ENCODE measurements at regions not wholly inside any gene's neighbourhood (a gene's known extent, or its start where the extent isn't known, plus 50 kb on each side); places are given as distances from the start of the nearest gene placed in this dataset.

GRCh38 chr7:26563406-26563805, 271.7 kb downstream of the SNX10 start:
- DNase-seq (ENCODE audit: insufficient read length) = no peak
- TF ChIP-seq TAF1 (IDR thresholded peaks at IDR 0.05; ENCODE audit: borderline replicate concordance, low read depth, low read length) (no peak), POLR2A (IDR thresholded peaks at IDR 0.05; ENCODE audit: low read depth, low read length) (no peak), POLR2AphosphoS5 (IDR thresholded peaks at IDR 0.05; ENCODE audit: low read depth, low read length) (no peak)
- no peak for FAIRE-seq

DNA sequence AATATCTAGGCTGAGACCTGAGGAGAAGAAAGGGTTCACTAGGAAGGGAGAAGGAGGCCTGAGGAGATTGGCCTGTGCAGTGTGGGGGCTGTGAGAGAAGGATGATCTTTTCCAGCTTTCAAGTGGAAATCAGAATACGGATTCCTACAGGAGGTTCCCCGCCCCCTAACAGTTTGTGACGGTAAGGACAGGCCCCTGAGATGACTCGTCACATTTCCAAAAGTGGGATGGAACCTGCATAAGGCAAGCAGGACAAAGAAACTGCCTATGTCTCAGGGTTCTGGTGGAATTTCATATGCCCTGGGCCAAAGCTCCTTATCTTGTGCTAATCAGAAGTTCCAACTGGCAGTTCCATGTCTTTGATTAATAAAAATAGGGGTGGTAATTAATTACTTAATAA, 275.6 kb downstream of the SNX10 start:
- DNase-seq (ENCODE audit: insufficient read length) = no peak
- no peak for FAIRE-seq

DNA sequence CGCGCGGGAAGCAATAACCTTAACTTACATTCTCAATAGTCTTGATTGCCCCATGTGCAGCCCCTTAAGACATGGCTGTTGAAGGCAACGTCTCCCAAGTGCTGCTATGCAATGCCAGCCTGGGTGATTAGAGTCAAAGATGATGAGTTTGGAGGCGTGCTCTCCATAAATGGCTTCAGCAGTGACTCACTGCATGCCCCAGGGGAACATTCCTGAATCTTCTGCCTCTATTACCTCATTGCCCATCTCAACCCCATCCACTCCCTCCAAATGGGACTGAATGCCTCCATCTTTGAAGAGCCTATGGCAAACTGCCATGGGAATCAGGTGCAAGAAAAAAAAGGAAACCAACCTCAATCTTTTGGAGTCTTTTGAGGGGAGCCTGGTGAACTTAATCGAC, 282.8 kb downstream of the SNX10 start:
- TF ChIP-seq POLR2AphosphoS5 (IDR thresholded peaks at IDR 0.05; ENCODE audit: low read depth, low read length) (no peak), POLR2A (IDR thresholded peaks at IDR 0.05; ENCODE audit: low read depth, low read length) (no peak), TAF1 (IDR thresholded peaks at IDR 0.05; ENCODE audit: borderline replicate concordance, low read depth, low read length) (no peak)
- no peak for DNase-seq (ENCODE audit: insufficient read length)
- no peak for FAIRE-seq

More for the DNA sequence above, 275.6 kb downstream of the SNX10 start:
- no peak for TF ChIP-seq TAF1 (IDR thresholded peaks at IDR 0.05; ENCODE audit: borderline replicate concordance, low read depth, low read length)

- no peak for DNase-seq (ENCODE audit: insufficient read length)
Measured at GRCh38 chr7:26580064-26580591, 284.3 kb downstream of the SKAP2 start.

DNA sequence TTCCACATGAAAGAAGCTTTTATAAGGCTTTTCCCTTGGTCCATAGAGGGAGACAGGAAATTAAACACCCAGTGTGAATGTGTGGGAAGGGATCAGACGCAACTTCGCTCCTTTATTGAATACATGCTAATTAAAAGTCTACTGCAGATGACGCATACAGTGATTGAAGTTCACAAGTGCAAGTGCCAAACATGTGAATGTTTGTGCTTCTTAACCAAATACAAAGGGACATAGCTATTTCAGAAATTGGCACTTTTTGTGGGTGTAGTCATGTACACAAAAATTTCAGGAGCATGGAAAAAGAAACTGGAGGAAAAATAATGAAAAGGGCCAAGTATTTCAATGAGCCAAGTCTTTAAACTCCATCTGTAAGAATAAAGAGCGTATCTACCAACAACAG, 283.7 kb downstream of the SKAP2 start:
- FAIRE-seq (no peak), DNase-seq (ENCODE audit: insufficient read length) (no peak)

More at GRCh38 chr7:26580064-26580591, 284.3 kb downstream of the SKAP2 start:
- no peak for FAIRE-seq
- TF ChIP-seq TAF1 (IDR thresholded peaks at IDR 0.05; ENCODE audit: borderline replicate concordance, low read depth, low read length) = no peak

DNA sequence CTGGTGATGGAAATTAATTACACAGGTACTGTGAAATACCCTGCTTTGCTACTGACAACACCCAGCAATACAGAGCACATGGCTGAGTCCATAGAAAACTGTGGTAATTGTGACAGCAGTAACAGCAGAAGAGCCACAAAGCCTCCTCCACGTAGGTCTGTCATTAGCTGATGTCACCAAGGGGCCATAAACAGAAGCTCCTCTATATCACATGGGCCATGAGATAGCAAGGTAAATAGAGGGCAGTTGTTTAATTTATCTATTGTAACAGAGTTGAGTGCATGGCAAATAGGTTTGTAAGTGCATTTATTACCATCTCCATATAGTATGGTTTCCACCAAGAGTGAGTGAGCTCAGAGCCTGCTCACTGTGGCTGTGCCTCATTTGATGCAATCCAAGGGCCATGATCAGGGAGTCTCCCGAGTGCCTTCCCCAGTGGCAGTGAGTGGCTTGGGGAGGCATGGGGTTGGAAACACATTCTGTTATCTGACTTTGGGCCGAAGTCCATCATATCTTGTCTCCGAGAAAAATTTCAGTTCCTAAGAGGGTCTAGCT, 281.2 kb downstream of the SKAP2 start:
- FAIRE-seq (no peak), DNase-seq (ENCODE audit: insufficient read length) (no peak)
- TF ChIP-seq TAF1 (IDR thresholded peaks at IDR 0.05; ENCODE audit: borderline replicate concordance, low read depth, low read length) = no peak
- no peak for TF ChIP-seq POLR2AphosphoS5 (IDR thresholded peaks at IDR 0.05; ENCODE audit: low read depth, low read length)
- no peak for TF ChIP-seq POLR2A (IDR thresholded peaks at IDR 0.05; ENCODE audit: low read depth, low read length)

More for the DNA sequence above, 283.7 kb downstream of the SKAP2 start:
- TF ChIP-seq POLR2AphosphoS5 (IDR thresholded peaks at IDR 0.05; ENCODE audit: low read depth, low read length) (no peak), POLR2A (IDR thresholded peaks at IDR 0.05; ENCODE audit: low read depth, low read length) (no peak), TAF1 (IDR thresholded peaks at IDR 0.05; ENCODE audit: borderline replicate concordance, low read depth, low read length) (no peak)

DNA sequence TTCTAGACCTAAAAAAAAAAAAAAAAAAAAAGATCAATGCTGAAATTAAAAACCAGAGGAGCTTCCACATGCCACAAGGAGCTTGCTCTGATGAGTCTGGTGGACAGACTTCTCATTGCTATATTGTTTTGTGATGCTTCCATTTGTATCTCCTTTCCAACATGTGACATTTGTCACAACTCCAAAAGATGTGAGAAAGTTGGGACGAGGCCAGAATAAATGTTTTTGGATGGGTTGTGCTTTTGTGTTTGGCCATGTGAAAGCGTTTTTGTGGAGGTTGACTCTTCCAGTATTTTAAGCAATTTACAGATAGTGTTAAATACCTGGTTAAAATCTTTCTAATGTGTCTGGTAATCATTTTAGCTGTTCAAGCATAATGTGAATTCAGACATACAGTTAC, 280.1 kb downstream of the SKAP2 start:
- FAIRE-seq (no peak), DNase-seq (ENCODE audit: insufficient read length) (no peak)
- TF ChIP-seq TAF1 (IDR thresholded peaks at IDR 0.05; ENCODE audit: borderline replicate concordance, low read depth, low read length) (no peak), POLR2A (IDR thresholded peaks at IDR 0.05; ENCODE audit: low read depth, low read length) (no peak), POLR2AphosphoS5 (IDR thresholded peaks at IDR 0.05; ENCODE audit: low read depth, low read length) (no peak)

- DNase-seq (ENCODE audit: insufficient read length) (no peak), FAIRE-seq (no peak)
- TF ChIP-seq POLR2AphosphoS5 (IDR thresholded peaks at IDR 0.05; ENCODE audit: low read depth, low read length) = no peak
Measured at GRCh38 chr7:26584987-26585665, 279.3 kb downstream of the SKAP2 start.

DNA sequence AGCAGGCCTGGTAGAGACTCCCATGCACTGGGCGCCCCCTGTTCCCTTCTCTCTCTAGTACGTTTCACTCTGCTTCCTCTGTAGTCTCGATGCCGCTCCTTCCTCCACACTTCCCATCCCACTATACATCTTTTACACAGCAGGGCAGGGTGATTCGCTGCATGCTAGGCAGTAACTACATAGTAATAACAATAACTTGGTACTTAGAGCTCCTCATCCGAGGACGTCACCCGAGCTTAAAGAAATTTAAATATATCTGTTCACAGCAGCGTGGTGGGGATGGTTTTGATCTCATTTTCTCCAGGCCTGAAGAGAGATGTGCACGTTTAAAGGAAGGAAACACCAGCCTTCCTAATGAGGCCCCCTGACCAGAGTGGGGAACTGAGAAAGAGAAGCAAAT, 276.9 kb downstream of the SKAP2 start:
- TF ChIP-seq POLR2A (IDR thresholded peaks at IDR 0.05; ENCODE audit: low read depth, low read length) (no peak), POLR2AphosphoS5 (IDR thresholded peaks at IDR 0.05; ENCODE audit: low read depth, low read length) (no peak), TAF1 (IDR thresholded peaks at IDR 0.05; ENCODE audit: borderline replicate concordance, low read depth, low read length) (no peak)

GRCh38 chr7:26588511-26588910, 275.9 kb downstream of the SKAP2 start:
- FAIRE-seq (no peak), DNase-seq (ENCODE audit: insufficient read length) (no peak)
- TF ChIP-seq POLR2AphosphoS5 (IDR thresholded peaks at IDR 0.05; ENCODE audit: low read depth, low read length) = no peak
- no peak for TF ChIP-seq TAF1 (IDR thresholded peaks at IDR 0.05; ENCODE audit: borderline replicate concordance, low read depth, low read length)
- no peak for TF ChIP-seq POLR2A (IDR thresholded peaks at IDR 0.05; ENCODE audit: low read depth, low read length)

More for the DNA sequence above, 276.9 kb downstream of the SKAP2 start:
- FAIRE-seq (no peak), DNase-seq (ENCODE audit: insufficient read length) (no peak)

- TF ChIP-seq POLR2A (IDR thresholded peaks at IDR 0.05; ENCODE audit: low read depth, low read length) (no peak), TAF1 (IDR thresholded peaks at IDR 0.05; ENCODE audit: borderline replicate concordance, low read depth, low read length) (no peak), POLR2AphosphoS5 (IDR thresholded peaks at IDR 0.05; ENCODE audit: low read depth, low read length) (no peak)
- DNase-seq (ENCODE audit: insufficient read length) = no peak
- no peak for FAIRE-seq
Measured at GRCh38 chr7:26590709-26591108, 273.7 kb downstream of the SKAP2 start.

- FAIRE-seq = no peak
- TF ChIP-seq POLR2A (IDR thresholded peaks at IDR 0.05; ENCODE audit: low read depth, low read length) (no peak), POLR2AphosphoS5 (IDR thresholded peaks at IDR 0.05; ENCODE audit: low read depth, low read length) (no peak), TAF1 (IDR thresholded peaks at IDR 0.05; ENCODE audit: borderline replicate concordance, low read depth, low read length) (no peak)
- no peak for DNase-seq (ENCODE audit: insufficient read length)
Measured at GRCh38 chr7:26592011-26592410, 272.4 kb downstream of the SKAP2 start.

Measured in GM12892 (cell line).